Eye (tissue), 1 donor: ENCODE measurements at regions not wholly inside any gene's neighbourhood (a gene's known extent, or its start where the extent isn't known, plus 50 kb on each side); places are given as distances from the start of the nearest gene placed in this dataset.
"Not testable (repeated sequence)": the region's sequence is repeated elsewhere in the genome, so short reads cannot be mapped to it uniquely, and the experiment has no call there.

Experiments
- DNase-seq: peaks from one replicate; pipeline ENCODE4 v3.0.0-alpha.2; 2015

GRCh38 chr16:48054881-48055601 lies 100.8 kb downstream of the ABCC12 start:
- DNase-seq: peak; percentile 84

- DNase-seq: peak; percentile 62
Observed at GRCh38 chr16:48053418-48053745, 102.4 kb downstream of the ABCC12 start.

GRCh38 chr16:48052731-48053417 lies 102.9 kb downstream of the ABCC12 start:
- DNase-seq: no peak

GRCh38 chr16:48050871-48051270 lies 104.9 kb downstream of the ABCC12 start:
- no peak for DNase-seq

GRCh38 chr16:48049847-48050246 lies 105.9 kb downstream of the ABCC12 start:
- no peak for DNase-seq

- no peak for DNase-seq
Observed at GRCh38 chr16:48047720-48048119, 108.1 kb downstream of the ABCC12 start.

GRCh38 chr16:48047241-48047640 lies 108.6 kb downstream of the ABCC12 start:
- DNase-seq: no peak

GRCh38 chr16:48044117-48044516 lies 111.7 kb downstream of the ABCC12 start:
- DNase-seq: no peak

- DNase-seq: peak; percentile 20
Observed at GRCh38 chr16:48041981-48042421, 113.8 kb downstream of the ABCC12 start.

- DNase-seq: no peak
Observed at GRCh38 chr16:48035142-48035541, 120.7 kb downstream of the ABCC12 start.

- no peak for DNase-seq
Observed at GRCh38 chr16:48030926-48031325, 124.9 kb downstream of the ABCC12 start.

GRCh38 chr16:48029768-48030167 lies 126.0 kb downstream of the ABCC12 start:
- no peak for DNase-seq

GRCh38 chr16:48025359-48025758 lies 130.4 kb downstream of the ABCC12 start:
- no peak for DNase-seq

- DNase-seq: no peak
Observed at GRCh38 chr16:48024042-48024441, 131.8 kb downstream of the ABCC12 start.

GRCh38 chr16:48022496-48022895 lies 133.3 kb downstream of the ABCC12 start:
- no peak for DNase-seq

GRCh38 chr16:48020617-48021016 lies 135.2 kb downstream of the ABCC12 start:
- DNase-seq: not testable (repeated sequence)

- DNase-seq: no peak
Observed at GRCh38 chr16:48014349-48015135, 141.3 kb downstream of the ABCC12 start.

GRCh38 chr16:48013491-48013901 lies 142.3 kb downstream of the ABCC12 start:
- no peak for DNase-seq

- no peak for DNase-seq
Observed at GRCh38 chr16:48011878-48012658, 143.7 kb downstream of the ABCC12 start.

GRCh38 chr16:48011466-48011865 lies 144.3 kb downstream of the ABCC12 start:
- no peak for DNase-seq

- no peak for DNase-seq
Observed at GRCh38 chr16:48008011-48008525, 147.7 kb downstream of the ABCC12 start.

GRCh38 chr16:48004141-48004695 lies 151.6 kb downstream of the ABCC12 start:
- peak; percentile 53 for DNase-seq
